Cardiac fibroblast (primary cell): ENCODE measurements at regions not wholly inside any gene's neighbourhood (a gene's known extent, or its start where the extent isn't known, plus 50 kb on each side); places are given as distances from the start of the nearest gene placed in this dataset.
"Not testable (repeated sequence)": the region's sequence is repeated elsewhere in the genome, so short reads cannot be mapped to it uniquely, and the experiment has no call there.

Source experiments
- DNase-seq, 2 donors: peaks; one replicate each; pipeline versions ENCODE4 v3.0.0 to v3.0.0-alpha.2; 2010; ENCODE audit warnings: low read depth in 2 of 2
- H3K4me3 ChIP-seq, 2 donors: replicated peaks in 1 of 2; 1 replicate in 1 of 2; 2 replicates in 1 of 2; pipeline ENCODE4 v1.5.1; 2011; ENCODE audit warnings: low read depth in 2 of 2, low read length in 2 of 2, mild to moderate bottlenecking in 2 of 2, moderate library complexity in 1 of 2
- TF ChIP-seq, protein P1 (sequence below): IDR thresholded peaks from one replicate; pipeline ENCODE4 v1.5.1; 2011; ENCODE audit warnings: low read depth, mild to moderate bottlenecking, low read length, inconsistent platforms

GRCh38 chr13:89076622-89077021 lies 1405.5 kb downstream of the SLITRK5 start:
- no peak for DNase-seq
- TF ChIP-seq, protein P1, sequence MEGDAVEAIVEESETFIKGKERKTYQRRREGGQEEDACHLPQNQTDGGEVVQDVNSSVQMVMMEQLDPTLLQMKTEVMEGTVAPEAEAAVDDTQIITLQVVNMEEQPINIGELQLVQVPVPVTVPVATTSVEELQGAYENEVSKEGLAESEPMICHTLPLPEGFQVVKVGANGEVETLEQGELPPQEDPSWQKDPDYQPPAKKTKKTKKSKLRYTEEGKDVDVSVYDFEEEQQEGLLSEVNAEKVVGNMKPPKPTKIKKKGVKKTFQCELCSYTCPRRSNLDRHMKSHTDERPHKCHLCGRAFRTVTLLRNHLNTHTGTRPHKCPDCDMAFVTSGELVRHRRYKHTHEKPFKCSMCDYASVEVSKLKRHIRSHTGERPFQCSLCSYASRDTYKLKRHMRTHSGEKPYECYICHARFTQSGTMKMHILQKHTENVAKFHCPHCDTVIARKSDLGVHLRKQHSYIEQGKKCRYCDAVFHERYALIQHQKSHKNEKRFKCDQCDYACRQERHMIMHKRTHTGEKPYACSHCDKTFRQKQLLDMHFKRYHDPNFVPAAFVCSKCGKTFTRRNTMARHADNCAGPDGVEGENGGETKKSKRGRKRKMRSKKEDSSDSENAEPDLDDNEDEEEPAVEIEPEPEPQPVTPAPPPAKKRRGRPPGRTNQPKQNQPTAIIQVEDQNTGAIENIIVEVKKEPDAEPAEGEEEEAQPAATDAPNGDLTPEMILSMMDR: no peak
- H3K4me3 ChIP-seq: no peak overlapping the region

DNA sequence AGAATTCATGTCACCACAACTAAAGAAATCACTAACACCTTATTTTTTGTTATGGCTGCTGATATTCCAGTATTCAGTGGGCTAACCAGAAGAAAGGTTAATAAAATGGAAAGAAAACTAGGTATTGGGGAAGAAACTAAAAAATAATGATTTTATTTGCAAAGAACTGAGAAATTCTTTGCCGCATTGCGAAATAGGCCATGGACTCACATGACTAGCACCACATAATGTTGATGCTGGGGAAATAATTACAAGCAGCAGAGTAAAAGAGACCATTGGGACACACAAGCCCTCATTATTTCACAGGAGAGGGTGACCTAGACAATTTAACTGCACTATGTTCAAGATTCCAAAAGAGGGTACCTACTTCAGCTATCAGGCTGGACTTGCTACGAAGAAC lies 1411.5 kb downstream of the SLITRK5 start:
- no peak overlapping the region for H3K4me3 ChIP-seq
- TF ChIP-seq, protein P1: no peak
- DNase-seq: no peak

DNA sequence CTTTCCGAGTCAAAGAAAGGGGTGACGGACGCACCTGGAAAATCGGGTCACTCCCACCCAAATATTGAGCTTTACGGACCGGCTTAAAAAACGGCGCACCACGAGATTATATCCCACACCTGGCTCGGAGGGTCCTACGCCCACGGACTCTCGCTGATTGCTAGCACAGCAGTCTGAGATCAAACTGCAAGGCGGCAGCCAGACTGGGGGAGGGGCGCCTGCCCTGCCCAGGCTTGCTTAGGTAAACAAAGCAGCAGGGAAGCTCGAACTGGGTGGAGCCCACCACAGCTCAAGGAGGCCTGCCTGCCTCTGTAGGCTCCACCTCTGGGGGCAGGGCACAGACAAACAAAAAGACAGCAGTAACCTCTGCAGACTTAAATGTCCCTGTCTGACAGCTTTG lies 1416.9 kb downstream of the SLITRK5 start:
- H3K4me3 ChIP-seq, DNase-seq: not testable (repeated sequence)

GRCh38 chr13:89097994-89098393 lies 1426.8 kb downstream of the SLITRK5 start:
- DNase-seq: no peak
- no peak overlapping the region for H3K4me3 ChIP-seq
- TF ChIP-seq, protein P1: no peak

DNA sequence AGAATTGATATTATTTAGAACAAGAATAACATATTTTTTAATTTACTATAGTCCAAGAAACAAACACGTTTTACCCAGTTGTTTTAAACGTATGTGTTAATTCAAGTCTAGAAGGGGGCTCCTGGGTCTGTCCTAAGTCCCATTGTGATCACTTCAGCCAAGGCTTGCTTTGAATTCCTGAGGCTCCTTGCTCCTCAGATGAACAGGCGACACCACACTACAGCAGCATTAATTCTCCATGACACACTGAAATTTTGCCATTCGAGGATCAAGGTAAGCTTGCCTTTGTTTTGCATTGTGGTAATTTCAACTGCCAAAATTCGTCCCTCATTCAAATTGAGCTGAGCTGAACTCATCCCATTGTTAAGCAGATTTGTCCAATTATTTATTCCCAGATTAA lies 1442.6 kb downstream of the SLITRK5 start:
- H3K4me3 ChIP-seq: no peak overlapping the region
- DNase-seq: no peak
- TF ChIP-seq, protein P1: no peak

GRCh38 chr13:89115307-89115706 lies 1444.1 kb downstream of the SLITRK5 start:
- TF ChIP-seq, protein P1: no peak
- no peak for DNase-seq
- no peak overlapping the region for H3K4me3 ChIP-seq

- no peak overlapping the region for H3K4me3 ChIP-seq
- TF ChIP-seq, protein P1: no peak
- no peak for DNase-seq
These were observed 1465.5 kb downstream of the SLITRK5 start for GRCh38 chr13:89136678-89137077.
